ENCODE measurements at regions not wholly inside any gene's neighbourhood (a gene's known extent, or its start where the extent isn't known, plus 50 kb on each side); places are given as distances from the start of the nearest gene placed in this dataset.

GRCh38 chr6:156029286-156029985, 573.8 kb upstream of the NOX3 start:
- Histone ChIP-seq H3K79me2 (ENCODE audit: low read depth) (no peaks in the 10 kb centered on the region), H3K27me3 (no peaks in the 10 kb centered on the region), H3K4me3 (no peak overlapping the region), H3K9me3 (ENCODE audit: low read depth) (peaks cover 5% of the 10 kb centered on the region), H3F3A (ENCODE audit: low read depth) (no peaks in the 10 kb centered on the region), H4K20me1 (ENCODE audit: low read depth) (no peaks in the 10 kb centered on the region), H3K36me3 (no peaks in the 10 kb centered on the region), H2AFZ (replicated peaks) (no peak overlapping the region), H3K9ac (no peak overlapping the region), H3K27ac (no peak overlapping the region), H3K4me1 (no peaks in the 10 kb centered on the region), H3K4me2 (no peak overlapping the region)
- TF ChIP-seq EZH2 (IDR thresholded peaks at IDR 0.05) (no peak), EZH2phosphoT487 (IDR thresholded peaks at IDR 0.05) (no peak), CTCF (IDR thresholded peaks at IDR 0.05) (no peak)
- H3K27ac Mint-ChIP-seq: no peak overlapping the region
- no peaks in the 10 kb centered on the region for H3K4me1 Mint-ChIP-seq
- no peak overlapping the region for H3K4me3 Mint-ChIP-seq
- peaks cover 2% of the 10 kb centered on the region for H3K36me3 Mint-ChIP-seq
- no peaks in the 10 kb centered on the region for H3K27me3 Mint-ChIP-seq (ENCODE audit: insufficient read depth, low read depth)
- no peak for DNase-seq (ENCODE audit: low spot score)
- peaks cover 15% of the 10 kb centered on the region for H3K9me3 Mint-ChIP-seq

GRCh38 chr6:156028335-156029131, 572.9 kb upstream of the NOX3 start:
- peaks cover 20% of the 10 kb centered on the region for H3K9me3 Mint-ChIP-seq
- Histone ChIP-seq H3K4me2 (no peak overlapping the region), H2AFZ (replicated peaks) (no peak overlapping the region)

GRCh38 chr6:156027248-156027626, 571.6 kb upstream of the NOX3 start:
- no peaks in the 10 kb centered on the region for H3K27me3 ChIP-seq

More at GRCh38 chr6:156028335-156029131, 572.9 kb upstream of the NOX3 start:
- no peaks in the 10 kb centered on the region for H3K36me3 ChIP-seq
- no peak overlapping the region for H3K4me3 Mint-ChIP-seq
- no peaks in the 10 kb centered on the region for H4K20me1 ChIP-seq (ENCODE audit: low read depth)
- no peaks in the 10 kb centered on the region for H3K27me3 ChIP-seq
- H3K79me2 ChIP-seq (ENCODE audit: low read depth): no peaks in the 10 kb centered on the region
- peaks cover 10% of the 10 kb centered on the region for H3K9me3 ChIP-seq (ENCODE audit: low read depth)
- H3K4me1 Mint-ChIP-seq: no peaks in the 10 kb centered on the region
- H3K27me3 Mint-ChIP-seq (ENCODE audit: insufficient read depth, low read depth): no peaks in the 10 kb centered on the region
- H3K4me1 ChIP-seq: no peaks in the 10 kb centered on the region
- TF ChIP-seq EZH2 (IDR thresholded peaks at IDR 0.05) (no peak), CTCF (IDR thresholded peaks at IDR 0.05) (no peak), EZH2phosphoT487 (IDR thresholded peaks at IDR 0.05) (no peak)
- no peak for DNase-seq (ENCODE audit: low spot score)
- peaks cover 2% of the 10 kb centered on the region for H3K36me3 Mint-ChIP-seq
- no peak overlapping the region for H3K27ac Mint-ChIP-seq
- H3K9ac ChIP-seq: no peak overlapping the region
- H3K27ac ChIP-seq: no peak overlapping the region
- H3K4me3 ChIP-seq: no peak overlapping the region
- no peaks in the 10 kb centered on the region for H3F3A ChIP-seq (ENCODE audit: low read depth)

More at GRCh38 chr6:156027248-156027626, 571.6 kb upstream of the NOX3 start:
- DNase-seq (ENCODE audit: low spot score): no peak
- no peaks in the 10 kb centered on the region for H3K4me1 ChIP-seq
- H3K4me3 ChIP-seq: no peak overlapping the region
- Mint-ChIP-seq H3K36me3 (no peaks in the 10 kb centered on the region), H3K27me3 (ENCODE audit: insufficient read depth, low read depth) (no peaks in the 10 kb centered on the region), H3K9me3 (peaks cover 14% of the 10 kb centered on the region), H3K4me1 (no peaks in the 10 kb centered on the region), H3K4me3 (no peak overlapping the region), H3K27ac (no peak overlapping the region)
- H3K79me2 ChIP-seq (ENCODE audit: low read depth): no peaks in the 10 kb centered on the region
- no peak for TF ChIP-seq EZH2phosphoT487 (IDR thresholded peaks at IDR 0.05)
- no peak for TF ChIP-seq EZH2 (IDR thresholded peaks at IDR 0.05)
- TF ChIP-seq CTCF (IDR thresholded peaks at IDR 0.05): no peak
- H4K20me1 ChIP-seq (ENCODE audit: low read depth): no peaks in the 10 kb centered on the region
- no peak overlapping the region for H2AFZ ChIP-seq (replicated peaks)
- peaks cover 6% of the 10 kb centered on the region for H3K9me3 ChIP-seq (ENCODE audit: low read depth)
- no peak overlapping the region for H3K9ac ChIP-seq
- H3K36me3 ChIP-seq: no peaks in the 10 kb centered on the region
- H3K27ac ChIP-seq: no peak overlapping the region
- no peaks in the 10 kb centered on the region for H3F3A ChIP-seq (ENCODE audit: low read depth)
- no peak overlapping the region for H3K4me2 ChIP-seq

Measured in neural progenitor cell (in vitro differentiated cells).